HUDEP-2 (cell line): ENCODE measurements at regions not wholly inside any gene's neighbourhood (a gene's known extent, or its start where the extent isn't known, plus 50 kb on each side); places are given as distances from the start of the nearest gene placed in this dataset.

Experiments used
- DNase-seq, 76 experiments: peaks; one replicate each; lab custom pipeline; 2025; ENCODE audit not compliant: unreplicated experiment in 76 of 76; lab: John Stamatoyannopoulos, UW

DNA sequence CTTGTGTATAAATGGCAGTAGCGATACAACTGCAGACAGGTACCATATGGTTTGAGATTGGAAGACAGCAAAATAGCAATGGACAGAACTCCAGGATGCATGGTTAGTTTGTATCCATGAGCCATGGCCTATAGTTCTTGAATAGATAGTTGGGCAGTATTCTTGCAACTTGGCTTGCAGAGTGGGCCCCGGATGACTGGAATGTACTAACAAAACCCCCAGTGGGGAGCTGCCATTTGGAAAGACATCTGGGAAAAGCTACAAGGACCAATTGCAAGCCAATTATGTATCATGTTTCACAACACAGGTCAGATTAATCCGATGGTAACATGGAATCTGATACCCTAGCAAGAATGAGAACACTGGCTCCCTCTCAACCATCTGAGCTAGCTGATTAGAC lies 279.6 kb downstream of the RERGL start:
- no peak for DNase-seq

GRCh38 chr12:17809206-17809605 lies 280.8 kb downstream of the RERGL start:
- no peak for DNase-seq

DNA sequence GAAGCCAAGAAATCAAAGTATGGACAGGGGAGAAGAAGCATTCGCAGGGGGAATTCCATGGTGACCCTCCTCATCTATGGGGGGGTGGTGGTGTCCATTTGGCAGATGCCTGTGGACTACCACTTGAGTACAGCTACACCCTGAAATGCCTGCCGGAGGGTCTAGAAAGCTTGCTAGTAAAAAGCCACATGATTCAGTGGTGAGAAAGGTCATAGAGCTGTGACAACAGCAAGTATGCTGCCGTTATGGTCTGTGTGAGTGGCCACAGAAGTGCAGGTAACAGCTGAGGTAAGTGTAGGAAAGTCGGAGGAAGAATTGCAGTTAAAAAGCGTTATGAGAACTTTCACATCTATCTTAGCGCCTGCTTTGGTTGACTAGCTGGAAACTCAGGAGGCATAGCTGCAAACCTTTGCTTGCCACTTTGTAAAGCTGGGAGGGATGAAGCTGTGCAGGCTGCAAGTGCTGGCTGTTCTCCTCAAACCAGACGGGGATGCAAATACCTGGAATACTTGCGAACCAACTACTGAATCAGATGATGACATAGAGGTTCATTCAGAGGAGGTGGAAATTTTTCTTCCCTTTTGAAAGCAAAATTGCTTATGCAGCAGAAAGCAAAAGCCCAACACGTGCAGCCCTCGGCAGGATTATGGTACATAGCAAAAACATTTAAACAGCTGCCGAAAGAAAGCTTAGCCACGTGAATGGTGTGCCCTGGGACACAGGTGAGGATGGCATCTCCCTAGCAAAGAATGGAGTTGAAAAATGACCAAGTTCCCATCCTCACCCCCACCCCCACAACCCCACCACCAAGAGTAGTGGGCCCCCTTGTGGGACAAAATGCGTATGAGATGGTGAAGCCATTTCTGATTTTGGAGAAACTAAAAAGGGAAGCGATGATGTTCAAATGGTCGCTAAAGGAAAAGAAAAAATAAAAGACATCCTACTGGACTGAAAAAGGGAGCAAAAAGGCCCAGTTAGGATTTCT lies 287.0 kb downstream of the RERGL start:
- DNase-seq: no peak

- no peak for DNase-seq
These were observed 296.1 kb downstream of the RERGL start for GRCh38 chr12:17793854-17794253.

DNA sequence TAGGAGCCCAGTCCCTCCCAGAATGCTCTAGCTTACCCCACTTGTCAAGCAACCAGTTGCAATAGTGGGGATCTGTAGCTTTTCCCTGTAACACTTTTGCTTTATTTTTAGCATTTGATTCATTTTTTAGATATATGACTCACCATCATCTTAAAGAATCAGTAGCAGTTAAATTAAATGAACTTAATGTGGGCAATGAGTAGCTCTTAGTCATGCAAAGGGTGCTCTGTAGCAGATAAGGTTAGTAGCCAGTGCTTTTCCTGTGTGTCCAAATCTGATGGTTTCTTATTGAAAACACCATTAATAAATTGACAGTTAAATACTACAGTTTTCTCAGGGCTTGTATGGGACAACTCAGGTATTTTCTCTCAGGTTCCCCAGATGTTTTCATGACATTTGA lies 311.8 kb downstream of the RERGL start:
- DNase-seq: no peak

DNA sequence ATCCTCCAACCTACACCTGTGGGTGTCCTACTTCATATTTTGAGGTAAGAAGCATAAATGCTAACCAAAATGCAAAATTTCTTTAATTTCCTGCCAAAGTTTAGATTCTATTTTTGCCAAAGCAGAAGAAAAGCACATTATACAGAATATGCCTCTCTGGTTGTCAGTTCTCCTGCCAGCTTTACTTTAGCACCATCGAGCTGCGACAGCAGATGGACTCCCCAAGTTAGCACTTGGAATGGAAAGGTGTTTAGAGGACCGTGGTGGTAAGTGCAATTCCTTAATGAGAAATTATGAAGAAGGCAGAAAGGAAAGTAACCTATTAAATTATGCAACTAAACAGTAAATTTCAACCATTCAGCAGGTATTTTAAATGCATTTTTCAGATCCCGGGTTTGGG lies 326.6 kb downstream of the RERGL start:
- DNase-seq: no peak

- DNase-seq: no peak
These were observed 330.0 kb downstream of the RERGL start for GRCh38 chr12:17759982-17760381.
